AG10803 (cell line): ENCODE measurements at regions not wholly inside any gene's neighbourhood (a gene's known extent, or its start where the extent isn't known, plus 50 kb on each side); places are given as distances from the start of the nearest gene placed in this dataset.
"Not testable (repeated sequence)": the region's sequence is repeated elsewhere in the genome, so short reads cannot be mapped to it uniquely, and the experiment has no call there.

ENCODE experiments used
- DNase-seq: peaks from one replicate; pipeline ENCODE4 v3.0.0; 2010; ENCODE audit warnings: low read depth
- H3K4me3 ChIP-seq: 2 replicates; pipeline ENCODE4 v1.5.1; 2011; ENCODE audit warnings: mild to moderate bottlenecking, low read length, control low read depth
- TF ChIP-seq, protein P1 (sequence below): conservative IDR thresholded peaks from 2 replicates; pipeline ENCODE4 v1.5.1; 2011; ENCODE audit warnings: mild to moderate bottlenecking, low read length, control low read depth, inconsistent platforms

DNA sequence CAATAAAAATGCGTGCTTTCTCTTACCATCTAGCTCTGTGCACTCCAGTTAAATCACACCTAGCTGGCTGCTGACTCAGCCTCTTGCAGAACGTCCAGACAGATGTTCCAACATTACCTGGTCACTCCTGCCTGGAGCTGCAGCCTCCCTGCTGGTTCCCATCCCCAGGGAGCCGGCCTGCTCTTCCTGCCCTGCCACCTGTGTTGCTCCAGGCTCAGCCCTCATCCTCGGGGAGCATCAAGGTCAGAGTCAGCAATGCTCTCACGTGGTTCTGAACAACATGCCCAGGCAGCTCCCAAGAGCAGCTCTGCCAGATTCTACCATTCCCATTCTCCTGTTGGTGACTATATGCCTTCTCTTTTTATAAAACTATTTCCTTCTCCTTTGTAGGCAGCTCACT lies 81.3 kb downstream of the GADD45G start:
- DNase-seq, result no peak
- TF ChIP-seq, protein P1, sequence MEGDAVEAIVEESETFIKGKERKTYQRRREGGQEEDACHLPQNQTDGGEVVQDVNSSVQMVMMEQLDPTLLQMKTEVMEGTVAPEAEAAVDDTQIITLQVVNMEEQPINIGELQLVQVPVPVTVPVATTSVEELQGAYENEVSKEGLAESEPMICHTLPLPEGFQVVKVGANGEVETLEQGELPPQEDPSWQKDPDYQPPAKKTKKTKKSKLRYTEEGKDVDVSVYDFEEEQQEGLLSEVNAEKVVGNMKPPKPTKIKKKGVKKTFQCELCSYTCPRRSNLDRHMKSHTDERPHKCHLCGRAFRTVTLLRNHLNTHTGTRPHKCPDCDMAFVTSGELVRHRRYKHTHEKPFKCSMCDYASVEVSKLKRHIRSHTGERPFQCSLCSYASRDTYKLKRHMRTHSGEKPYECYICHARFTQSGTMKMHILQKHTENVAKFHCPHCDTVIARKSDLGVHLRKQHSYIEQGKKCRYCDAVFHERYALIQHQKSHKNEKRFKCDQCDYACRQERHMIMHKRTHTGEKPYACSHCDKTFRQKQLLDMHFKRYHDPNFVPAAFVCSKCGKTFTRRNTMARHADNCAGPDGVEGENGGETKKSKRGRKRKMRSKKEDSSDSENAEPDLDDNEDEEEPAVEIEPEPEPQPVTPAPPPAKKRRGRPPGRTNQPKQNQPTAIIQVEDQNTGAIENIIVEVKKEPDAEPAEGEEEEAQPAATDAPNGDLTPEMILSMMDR, result no peak
- H3K4me3 ChIP-seq, result no peak overlapping the region

DNA sequence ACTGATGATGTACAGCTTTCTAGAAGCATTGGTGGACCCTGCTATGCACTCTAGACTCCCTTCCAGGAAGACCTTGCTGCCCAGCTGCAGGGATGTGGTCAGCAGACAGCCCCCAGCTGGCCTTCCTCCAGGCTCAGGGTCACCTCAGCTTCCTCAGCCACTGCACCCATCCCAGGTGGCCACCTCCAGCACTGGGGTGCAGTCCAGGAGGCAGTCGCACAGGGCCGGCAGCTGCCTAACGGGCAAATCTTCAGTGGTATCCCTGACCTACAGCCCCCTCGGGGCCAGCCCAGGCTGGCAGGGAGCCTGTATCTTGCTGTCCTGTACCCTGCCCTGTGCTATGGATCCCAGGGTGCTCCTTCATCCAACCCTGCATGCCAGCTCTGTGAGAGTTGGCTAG lies 81.8 kb downstream of the GADD45G start:
- H3K4me3 ChIP-seq, result no peak overlapping the region
- no peak for DNase-seq
- TF ChIP-seq, protein P1, result no peak

DNA sequence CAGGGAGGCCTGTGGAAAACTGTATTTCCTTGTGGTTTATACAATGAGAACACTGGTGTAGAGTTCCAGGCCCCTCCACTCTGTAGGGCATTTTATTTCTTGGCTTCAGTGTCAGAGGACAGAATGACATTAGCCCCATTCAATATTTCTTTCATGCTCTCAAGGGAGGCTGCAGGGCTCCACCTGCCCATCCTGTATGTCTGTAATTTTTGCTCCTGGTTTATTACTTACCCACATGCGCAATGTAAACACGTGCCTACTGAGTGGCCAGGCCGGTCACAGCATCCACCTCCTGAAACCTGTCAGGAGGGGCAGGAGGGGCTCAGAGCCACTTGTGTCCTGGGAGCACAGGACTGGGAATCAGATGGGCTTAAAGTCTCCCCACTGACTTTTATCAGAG lies 82.4 kb downstream of the GADD45G start:
- DNase-seq, result no peak
- TF ChIP-seq, protein P1, result no peak
- no peak overlapping the region for H3K4me3 ChIP-seq

DNA sequence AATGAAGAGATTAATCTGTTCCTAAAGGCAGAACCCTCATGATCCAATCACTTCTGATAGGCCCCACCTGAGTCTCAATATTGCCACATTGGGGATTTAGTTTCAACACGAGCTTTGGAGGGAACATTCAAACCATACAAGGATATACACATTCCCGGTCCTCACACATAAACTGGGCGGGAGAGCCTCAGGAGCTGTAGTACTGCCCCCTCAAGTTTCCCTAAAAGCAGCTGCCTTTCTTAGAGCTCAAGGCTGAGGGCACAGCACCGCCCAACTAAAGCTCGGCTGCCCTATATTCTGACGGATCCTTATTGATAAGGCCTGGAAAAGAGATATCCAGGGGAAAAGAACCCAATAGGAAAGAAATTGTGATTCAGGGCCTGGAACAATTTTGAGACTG lies 83.0 kb downstream of the GADD45G start:
- TF ChIP-seq, protein P1, result no peak
- no peak overlapping the region for H3K4me3 ChIP-seq
- no peak for DNase-seq

DNA sequence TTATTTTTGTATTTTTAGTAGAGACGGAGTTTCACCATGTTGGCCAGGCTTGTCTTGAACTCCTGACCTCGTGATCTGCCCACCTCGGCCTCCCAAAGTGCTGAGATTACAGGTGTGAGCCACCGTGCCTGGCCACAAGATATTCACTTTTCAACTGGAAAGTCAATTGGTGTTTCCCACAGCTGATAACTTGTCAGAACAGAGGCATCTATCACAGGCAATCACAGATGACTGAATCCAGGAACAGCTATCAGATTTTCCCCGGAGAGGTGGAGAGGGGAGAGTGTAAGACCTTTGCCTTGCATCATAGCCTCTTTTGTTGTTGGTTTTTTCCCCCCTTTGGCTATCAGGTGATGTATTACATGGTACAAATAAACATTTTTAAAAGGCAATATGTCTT lies 84.5 kb downstream of the GADD45G start:
- H3K4me3 ChIP-seq, DNase-seq: not testable (repeated sequence)

DNA sequence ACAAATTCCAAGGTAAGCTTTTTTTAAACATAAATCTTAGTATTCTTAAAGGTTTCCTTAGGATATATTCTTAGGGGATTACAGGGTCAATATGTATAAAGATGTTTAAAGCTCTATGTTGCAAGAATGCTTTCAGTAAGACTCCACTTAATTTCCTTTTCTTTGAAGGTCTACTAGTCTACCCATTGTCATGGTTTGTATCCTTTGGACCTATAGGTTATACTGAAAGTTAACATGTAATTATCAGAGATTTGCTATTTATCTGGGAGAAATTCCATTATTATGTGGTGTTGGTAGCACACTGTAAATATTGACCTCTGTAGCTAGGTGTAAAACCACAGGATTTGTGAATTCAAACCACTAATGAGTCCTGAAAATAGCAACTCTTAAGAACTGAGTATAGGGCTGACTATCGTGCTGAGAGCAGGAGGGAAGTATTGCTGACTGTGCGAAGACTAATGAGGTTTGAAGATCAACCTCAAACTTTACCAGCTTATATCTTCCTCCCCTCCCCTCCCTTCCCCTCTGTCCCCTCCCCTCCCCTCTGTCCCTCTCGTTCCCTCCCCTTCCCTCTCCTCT lies 85.6 kb downstream of the GADD45G start:
- TF ChIP-seq, protein P1, result no peak
- H3K4me3 ChIP-seq, result no peak overlapping the region
- no peak for DNase-seq

DNA sequence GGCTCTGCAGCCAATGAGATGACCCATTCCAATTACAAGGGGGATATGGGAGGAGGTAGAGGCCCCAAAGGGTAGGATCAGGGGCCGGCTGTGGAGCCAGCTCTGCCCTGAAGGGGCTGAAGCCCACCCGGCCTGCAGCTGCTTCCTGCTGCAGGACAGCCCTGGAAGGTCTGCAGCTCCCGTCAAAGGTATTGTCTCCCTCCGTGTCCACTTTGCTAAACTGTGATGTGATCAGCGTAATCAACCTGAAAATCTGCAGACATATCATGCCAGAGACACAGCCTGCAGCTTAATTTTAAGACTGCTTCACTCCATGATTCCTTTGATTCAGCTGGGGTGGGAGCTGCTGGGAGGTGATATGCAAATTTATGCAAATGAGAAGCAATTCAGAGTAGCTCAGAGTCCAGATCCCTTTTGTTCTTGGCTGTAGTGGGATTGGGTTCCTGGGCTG lies 90.7 kb downstream of the GADD45G start:
- TF ChIP-seq, protein P1, result no peak
- no peak for DNase-seq
- H3K4me3 ChIP-seq, result no peak overlapping the region

DNA sequence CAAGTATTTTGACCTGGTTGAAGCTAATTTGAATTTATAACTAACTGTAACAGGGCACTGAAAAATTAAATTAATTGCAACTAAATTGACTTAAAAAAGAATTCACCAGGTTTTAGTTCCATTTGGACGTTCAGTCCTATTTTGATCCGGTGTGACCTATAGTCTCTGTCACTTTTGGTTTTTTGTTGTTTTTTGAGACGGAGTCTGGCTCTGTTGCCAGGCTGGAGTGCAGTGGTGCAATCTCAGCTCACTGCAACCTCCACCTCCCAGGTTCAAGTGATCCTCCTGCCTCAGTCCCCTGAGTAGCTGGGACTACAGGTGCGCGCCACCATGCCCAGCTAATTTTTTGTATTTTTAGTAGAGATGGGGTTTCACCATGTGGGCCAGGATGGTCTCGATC lies 91.2 kb downstream of the GADD45G start:
- not testable (repeated sequence) for H3K4me3 ChIP-seq, DNase-seq
